CD4-positive, alpha-beta T cell treated with Interleukin-6 for 4 hours (primary cell): ENCODE measurements at regions not wholly inside any gene's neighbourhood (a gene's known extent, or its start where the extent isn't known, plus 50 kb on each side); places are given as distances from the start of the nearest gene placed in this dataset.

Experiments used
- DNase-seq: peaks from one replicate; pipeline ENCODE4 v3.0.0-alpha.2; 2020; ENCODE audit warnings: mixed read lengths

- no peak for DNase-seq
Observed at GRCh38 chr9:79237861-79238260, 333.9 kb upstream of the TLE4 start.

GRCh38 chr9:79240774-79241173 lies 331.0 kb upstream of the TLE4 start:
- no peak for DNase-seq

GRCh38 chr9:79242489-79242888 lies 329.3 kb upstream of the TLE4 start:
- DNase-seq, result no peak

GRCh38 chr9:79246170-79246569 lies 325.6 kb upstream of the TLE4 start:
- no peak for DNase-seq

GRCh38 chr9:79247021-79247420 lies 324.7 kb upstream of the TLE4 start:
- no peak for DNase-seq

DNA sequence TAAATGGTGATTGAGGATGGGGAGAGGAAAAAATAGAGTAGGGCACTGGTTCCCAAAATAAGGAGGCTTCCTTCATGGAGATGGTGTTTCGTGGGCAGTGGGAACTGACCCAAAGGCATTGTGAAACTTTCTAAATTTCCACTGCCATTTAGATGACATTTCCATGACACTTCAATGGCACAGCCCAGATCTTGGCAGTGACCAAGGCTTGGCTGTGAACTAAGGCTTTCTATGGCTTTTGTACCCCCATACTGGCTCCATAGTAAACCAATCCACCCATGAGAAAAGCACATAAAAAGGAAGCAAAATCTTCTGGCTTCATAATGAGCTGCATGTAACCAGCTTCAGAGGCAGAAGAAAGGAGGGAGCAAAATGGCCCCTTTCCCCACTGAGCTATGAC lies 321.0 kb upstream of the TLE4 start:
- no peak for DNase-seq

DNA sequence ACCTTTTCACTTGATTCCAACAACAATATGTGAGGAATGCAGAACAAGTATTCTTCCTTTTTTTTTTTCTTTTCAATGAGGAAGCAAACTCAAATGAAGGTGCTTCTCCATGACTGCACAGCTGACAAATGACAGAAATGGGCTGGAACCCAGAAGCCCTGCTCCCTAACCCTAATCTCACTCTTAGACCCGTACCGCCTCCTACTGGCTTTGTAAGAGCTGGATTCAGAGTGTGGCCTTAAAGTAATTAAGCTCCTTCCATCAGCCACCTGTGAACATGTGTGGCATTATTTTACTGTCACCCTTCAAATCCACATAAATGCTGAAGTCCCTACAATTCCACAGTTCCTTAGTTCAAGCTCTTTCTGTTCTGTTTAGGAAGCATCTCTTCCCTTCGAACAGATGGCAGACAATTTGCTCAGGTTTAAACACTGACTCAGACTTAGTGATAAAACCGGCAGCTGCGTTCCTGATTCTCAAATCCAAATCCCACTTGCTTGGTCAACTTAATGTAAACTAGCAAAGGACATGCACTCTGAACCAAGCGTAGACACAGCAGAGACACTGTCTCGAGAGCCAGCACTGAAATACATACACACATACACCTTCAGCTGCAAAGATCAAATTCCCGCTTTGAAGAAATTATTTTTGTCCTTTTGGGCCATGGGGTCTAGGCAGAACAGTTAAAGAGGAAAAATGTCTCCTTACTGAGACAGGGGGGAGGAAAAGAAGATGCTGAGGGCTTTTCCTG lies 316.7 kb upstream of the TLE4 start:
- no peak for DNase-seq

- DNase-seq, result no peak
Observed at GRCh38 chr9:79255651-79256260, 316.0 kb upstream of the TLE4 start.

DNA sequence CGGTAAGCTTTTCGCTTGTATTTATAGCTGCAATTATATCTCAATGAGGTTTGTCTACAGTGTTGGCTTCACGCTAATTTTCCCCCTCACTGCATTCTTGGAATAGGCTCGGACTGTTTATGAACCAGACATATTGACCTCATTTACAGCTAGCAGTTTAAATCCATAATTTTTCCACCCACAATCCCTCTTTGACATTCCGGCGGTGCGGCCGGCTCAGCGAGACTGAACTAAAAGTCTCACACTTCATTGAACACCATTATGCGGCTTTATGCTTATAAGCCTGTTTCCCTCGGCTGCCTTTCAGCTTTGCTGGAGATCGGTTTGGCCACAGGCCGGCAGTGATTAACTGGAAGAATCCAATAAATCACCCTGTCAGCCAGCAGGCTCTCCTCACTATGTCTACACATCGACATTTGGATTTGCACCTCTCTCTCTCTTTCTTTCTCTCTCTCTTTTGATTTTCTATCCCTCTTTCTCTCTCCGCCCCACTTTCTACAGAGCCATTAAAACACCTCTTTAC lies 315.0 kb upstream of the TLE4 start:
- DNase-seq, result no peak

DNA sequence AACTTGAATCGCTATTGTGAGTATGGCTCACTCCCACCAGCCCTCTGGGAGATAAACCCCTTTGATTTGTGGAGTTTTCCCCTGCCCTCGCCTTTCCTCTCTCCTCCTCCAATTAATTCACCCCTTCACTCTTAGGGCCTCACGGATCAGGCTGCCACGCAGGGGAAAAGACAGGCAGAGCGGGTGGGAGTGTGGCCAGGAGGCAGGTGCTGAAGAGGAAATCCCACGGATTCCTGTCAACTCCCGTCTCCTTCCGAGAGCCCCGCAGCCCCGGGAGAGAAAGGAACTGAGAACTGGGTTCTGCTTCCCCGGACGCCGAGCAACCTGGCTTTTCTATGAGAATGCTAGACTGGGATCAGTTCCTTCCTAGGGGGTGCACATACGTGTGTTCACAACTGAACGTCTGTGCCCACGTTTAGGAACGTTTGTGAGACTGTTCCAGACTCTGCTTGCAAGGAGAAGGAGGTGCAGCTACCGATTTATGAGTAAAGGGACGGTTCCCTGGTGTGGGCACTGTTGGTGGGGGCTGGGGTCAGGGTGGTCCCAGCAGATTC lies 314.5 kb upstream of the TLE4 start:
- no peak for DNase-seq

DNA sequence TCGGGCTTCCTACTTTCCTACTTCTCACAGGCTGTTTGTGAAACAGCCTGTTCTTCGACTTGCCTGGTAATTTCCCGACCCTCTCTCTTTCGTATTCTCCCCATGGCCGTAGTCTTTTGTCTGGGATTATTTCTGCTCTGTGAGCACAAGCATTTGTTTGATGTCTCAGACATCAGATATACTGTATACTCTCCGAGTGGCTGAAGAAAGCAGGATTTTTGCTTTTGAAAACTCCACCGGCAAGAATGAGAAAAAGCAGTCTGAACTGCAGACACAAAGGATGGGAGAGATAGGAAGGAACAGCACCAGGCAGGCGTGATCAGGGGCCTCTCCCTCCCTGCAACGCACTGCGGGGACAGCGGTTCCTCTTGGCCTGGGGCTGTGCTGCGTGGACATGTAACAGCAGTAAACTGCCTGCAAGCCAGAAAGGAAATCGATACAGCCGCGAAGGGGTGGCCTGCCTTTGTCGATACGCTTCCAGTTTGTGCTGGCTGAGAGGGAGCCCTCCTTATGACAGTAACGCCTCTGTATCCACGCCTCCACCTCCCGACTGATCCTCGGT lies 313.9 kb upstream of the TLE4 start:
- no peak for DNase-seq

GRCh38 chr9:79259858-79260257 lies 311.9 kb upstream of the TLE4 start:
- DNase-seq, result no peak

- no peak for DNase-seq
Observed at GRCh38 chr9:79263628-79264027, 308.1 kb upstream of the TLE4 start.

- no peak for DNase-seq
Observed at GRCh38 chr9:79264041-79264440, 307.7 kb upstream of the TLE4 start.

- DNase-seq, result no peak
Observed at GRCh38 chr9:79264511-79265355, 307.0 kb upstream of the TLE4 start.

GRCh38 chr9:79266986-79267385 lies 304.8 kb upstream of the TLE4 start:
- DNase-seq, result no peak

GRCh38 chr9:79268806-79269205 lies 303.0 kb upstream of the TLE4 start:
- DNase-seq, result no peak

DNA sequence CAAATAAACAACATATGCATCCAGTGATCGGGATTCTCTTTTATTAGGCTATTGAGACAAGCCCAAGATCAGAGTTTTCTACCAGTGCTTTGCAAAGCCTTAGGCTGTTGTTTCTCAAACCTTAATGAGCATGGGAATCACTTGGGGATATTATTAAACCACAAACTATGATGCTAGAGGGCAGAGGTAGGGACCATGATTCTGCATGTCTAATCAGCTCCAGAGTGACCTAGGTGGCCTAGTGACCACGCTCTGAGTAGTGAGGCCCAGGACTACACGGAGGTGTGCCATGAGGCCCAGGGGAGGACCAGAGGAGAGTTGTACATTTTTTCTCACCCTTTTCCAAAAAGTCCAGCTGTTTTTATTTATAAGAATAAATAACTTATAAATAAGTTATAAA lies 298.5 kb upstream of the TLE4 start:
- DNase-seq, result no peak

DNA sequence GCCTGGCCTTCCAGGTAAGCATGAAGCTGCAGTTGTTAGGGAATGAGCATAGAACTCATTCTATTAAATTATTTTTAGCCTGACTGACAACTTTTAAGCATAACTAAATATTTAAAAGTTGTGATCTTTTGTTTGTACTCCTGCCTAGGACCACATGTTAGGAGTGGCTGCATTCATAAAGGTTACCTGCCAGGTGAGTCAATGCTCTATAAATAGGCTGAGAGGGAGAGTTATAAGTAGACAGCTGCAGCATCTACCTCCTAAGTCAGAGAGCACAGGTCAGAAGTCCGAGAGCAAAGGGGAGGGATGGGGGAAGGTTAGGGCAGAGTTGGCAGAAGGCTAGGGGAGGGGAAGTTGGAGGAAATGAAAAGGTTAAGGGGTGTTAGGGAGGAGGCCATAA lies 292.4 kb upstream of the TLE4 start:
- DNase-seq, result no peak

GRCh38 chr9:79280691-79281090 lies 291.1 kb upstream of the TLE4 start:
- DNase-seq, result no peak

- no peak for DNase-seq
Observed at GRCh38 chr9:79284081-79284480, 287.7 kb upstream of the TLE4 start.

GRCh38 chr9:79286992-79287707 lies 284.6 kb upstream of the TLE4 start:
- DNase-seq, result no peak
